GM12878 (cell line): ENCODE measurements at regions not wholly inside any gene's neighbourhood (a gene's known extent, or its start where the extent isn't known, plus 50 kb on each side); places are given as distances from the start of the nearest gene placed in this dataset.

Experiments used
- ATAC-seq: fragments of 200-7000 bp; cut with Tn5 transposase; 3 replicates; pipeline ENCODE4 v1.9.1; 2020; ENCODE audit warnings: mild to moderate bottlenecking, moderate library complexity
- BruUV-seq: library from RNA; stranded (reverse); fragments of 400-500 nt; replicated peaks from 2 replicates; lab custom pipeline; 2021; lab: Mats Ljungman, UMichigan
- CTCF ChIA-PET: fragments of 300-600 bp; sonication (Branson Sonifier 250); formaldehyde crosslinking; extraction: SDS; loops from one replicate; lab custom pipeline; 2021; ENCODE audit warnings: inconsistent platforms; lab: Yijun Ruan, JAX
- POLR2A ChIA-PET: fragments of 350-600 bp; formaldehyde crosslinking; extraction: SDS; loops from one replicate; lab custom pipeline; 2021; ENCODE audit warnings: inconsistent platforms; lab: Charles Lee
- RAD21 ChIA-PET: fragments of 300-600 bp; sonication (Branson Sonifier 250); formaldehyde crosslinking; loops from one replicate; lab custom pipeline; 2023; ENCODE audit warnings: antibody characterized with exemption; ENCODE audit not compliant: unreplicated experiment; lab: Charles Lee
- SMC1A ChIA-PET: fragments of 300-600 bp; sonication (Branson Sonifier 250); formaldehyde crosslinking; loops from one replicate; lab custom pipeline; 2023; ENCODE audit not compliant: unreplicated experiment, uncharacterized antibody; lab: Charles Lee
- DNase-seq: peaks from one replicate; pipeline ENCODE4 v3.0.0-alpha.2; 2011; ENCODE audit warnings: low read depth, low spot score
- FAIRE-seq: peaks from 3 replicates; lab custom pipeline; 2011; peaks lifted over from hg19 to GRCh38; lab: Jason Lieb, UNC
- H2AFZ ChIP-seq: 2 replicates; pipeline ENCODE4 v1.6.0; 2011; ENCODE audit warnings: low read depth, low read length, control low read depth; ENCODE audit not compliant: control insufficient read depth
- H3K27ac ChIP-seq: 2 replicates; pipeline ENCODE4 v1.5.1; 2011; ENCODE audit warnings: control low read depth; ENCODE audit not compliant: control insufficient read depth, insufficient read depth
- H3K27me3 ChIP-seq, 2 experiments: replicated peaks in 1 of 2; 2 replicates each; pipeline versions ENCODE4 v1.6.0 to v1.6.1; 2011; ENCODE audit warnings: low read length in 1 of 2; ENCODE audit not compliant: control insufficient read depth in 2 of 2, insufficient read depth in 2 of 2
- H3K36me3 ChIP-seq, 2 experiments: 2 replicates each; pipeline ENCODE4 v1.5.1; 2011; ENCODE audit warnings: low read length in 1 of 2; ENCODE audit not compliant: control insufficient read depth in 2 of 2, insufficient read depth in 2 of 2
- H3K4me1 ChIP-seq: 2 replicates; pipeline ENCODE4 v1.6.1; 2011; ENCODE audit warnings: mild to moderate bottlenecking, low read length, moderate library complexity, mixed read lengths; ENCODE audit not compliant: control insufficient read depth, insufficient read depth
- H3K4me2 ChIP-seq: 2 replicates; pipeline ENCODE4 v1.6.0; 2011; ENCODE audit warnings: control low read depth; ENCODE audit not compliant: control insufficient read depth, insufficient read depth
- H3K4me3 ChIP-seq: fragments of 200-600 bp; sonication (generic); 2 replicates; pipeline ENCODE4 v1.5.1; 2016
- H3K79me2 ChIP-seq: 2 replicates; pipeline ENCODE4 v1.6.0; 2011; ENCODE audit warnings: low read length; ENCODE audit not compliant: control insufficient read depth, insufficient read depth
- H3K9ac ChIP-seq: 2 replicates; pipeline ENCODE4 v1.8.0; 2011; ENCODE audit warnings: low read length, control low read depth, mixed read lengths; ENCODE audit not compliant: control insufficient read depth, insufficient read depth
- H3K9me3 ChIP-seq: replicated peaks from 3 replicates; pipeline ENCODE4 v1.5.1; 2011; ENCODE audit warnings: mild to moderate bottlenecking, low read length; ENCODE audit not compliant: control insufficient read depth, insufficient read depth
- H4K20me1 ChIP-seq: 2 replicates; pipeline ENCODE4 v1.6.0; 2011; ENCODE audit not compliant: control insufficient read depth, insufficient read depth
- CHD1 ChIP-seq: IDR thresholded peaks from 2 replicates; pipeline ENCODE4 v1.6.1; 2012; ENCODE audit warnings: low read depth, low read length, improper control_type of control experiment
- CREB1 ChIP-seq: IDR thresholded peaks from 2 replicates; pipeline ENCODE4 v1.6.1; 2012; ENCODE audit warnings: low read depth, mild to moderate bottlenecking, inconsistent platforms
- DPF2 ChIP-seq: fragments of 450-650 bp; IDR thresholded peaks from 2 replicates; pipeline ENCODE4 v1.6.1; 2017; ENCODE audit warnings: mild to moderate bottlenecking
- EED ChIP-seq: sonication (generic); IDR thresholded peaks from 2 replicates; pipeline ENCODE4 v1.6.1; 2016; ENCODE audit warnings: antibody characterized with exemption, low read depth
- FOS ChIP-seq: IDR thresholded peaks from 3 replicates; pipeline ENCODE4 v1.6.1; 2011; ENCODE audit warnings: borderline replicate concordance; ENCODE audit not compliant: insufficient read length; ENCODE audit errors: extremely low read depth
- FOXK2 ChIP-seq: fragments of 450-650 bp; IDR thresholded peaks from 2 replicates; pipeline ENCODE4 v1.6.1; 2017; ENCODE audit warnings: mild to moderate bottlenecking, moderate library complexity
- GATAD2B ChIP-seq: fragments of 450-650 bp; conservative IDR thresholded peaks from 2 replicates; pipeline ENCODE4 v1.6.1; 2017; ENCODE audit warnings: low read depth, mild to moderate bottlenecking, moderate library complexity
- RAD21 ChIP-seq: IDR thresholded peaks from 2 replicates; pipeline ENCODE4 v1.6.1; 2011; ENCODE audit warnings: mild to moderate bottlenecking, low read depth, low read length, moderate library complexity; ENCODE audit not compliant: insufficient read depth
- SPI1 ChIP-seq: IDR thresholded peaks from 2 replicates; pipeline ENCODE4 v1.6.1; 2011; ENCODE audit warnings: low read depth, mild to moderate bottlenecking, low read length, moderate library complexity, borderline replicate concordance; ENCODE audit not compliant: insufficient read depth
- YY1 ChIP-seq: IDR thresholded peaks from 2 replicates; pipeline ENCODE4 v1.6.1; 2011; ENCODE audit warnings: low read depth, mild to moderate bottlenecking, low read length
- ZNF217 ChIP-seq: fragments of 450-650 bp; IDR thresholded peaks from 2 replicates; pipeline ENCODE4 v1.6.1; 2017; ENCODE audit warnings: antibody characterized with exemption, mild to moderate bottlenecking
- WGBS: methylation state at CpG from one replicate; pipeline ENCODE4 v1.1.6; 2016; ENCODE audit warnings: low lambda C conversion rate; ENCODE audit not compliant: insufficient replicate concordance, insufficient coverage; ENCODE audit errors: missing lambda C conversion rate; 5-methylcytosine and 5-hydroxymethylcytosine counted together
- in situ Hi-C: fragments of 300-500 bp; cut with MboI; formaldehyde crosslinking; loops from 9 replicates; pipeline ENCODE4 v1.14.3; 2018; ENCODE audit warnings: mixed read lengths
- intact Hi-C: fragments of 100-400 bp; cut with micrococcal nuclease; formaldehyde crosslinking; loops from one replicate; pipeline ENCODE4 v1.14.2; 2022; ENCODE audit not compliant: unreplicated experiment
- TF ChIP-seq, protein P1 (sequence below): fragments of 450-650 bp; formaldehyde crosslinking; IDR thresholded peaks from 2 replicates; pipeline ENCODE4 v1.4.0; 2020; ENCODE audit warnings: mild to moderate bottlenecking, moderate library complexity
- TF ChIP-seq, protein P2 (sequence below): fragments of 450-650 bp; conservative IDR thresholded peaks from 2 replicates; pipeline ENCODE4 v1.6.1; 2017; ENCODE audit warnings: mild to moderate bottlenecking, moderate library complexity

DNA sequence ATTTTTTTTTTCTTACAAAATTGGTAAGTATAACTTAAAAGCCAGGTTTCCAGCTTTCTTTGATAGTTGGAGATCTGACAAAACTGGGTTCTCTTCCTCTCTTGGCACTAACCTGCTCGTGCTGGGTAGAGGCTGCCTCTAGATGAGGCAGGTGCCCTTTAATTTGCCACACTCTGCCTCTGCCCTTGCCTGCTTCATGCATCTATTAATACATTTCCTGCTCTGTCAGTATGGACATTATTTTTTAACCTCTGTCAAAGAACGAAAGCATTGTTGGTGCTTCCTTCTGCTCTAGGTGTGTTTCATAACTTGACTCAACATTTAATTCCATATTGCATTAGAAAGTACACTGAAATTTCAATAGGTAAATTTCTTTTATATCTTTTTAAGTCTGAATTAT lies 490.7 kb upstream of the ZEB2 start:
- ChIA-PET SMC1A (no interaction called here), CTCF (no interaction called here), RAD21 (no interaction called here), POLR2A (no interaction called here)
- 21% methylated on average over 2 of the region's 2 CpGs for WGBS
- Histone ChIP-seq H3K9me3 (no peaks in the 10 kb centered on the region), H3K4me1 (no peaks in the 10 kb centered on the region), H3K4me3 (no peak overlapping the region), H3K79me2 (no peaks in the 10 kb centered on the region), H3K4me2 (no peak overlapping the region), H3K9ac (no peak overlapping the region), H2AFZ (no peak overlapping the region), H3K27ac (no peak overlapping the region), H4K20me1 (no peaks in the 10 kb centered on the region), H3K36me3 (no peaks in the 10 kb centered on the region), H3K27me3 (no peaks in the 10 kb centered on the region; a peak in 2 of 4 replicates)
- in situ Hi-C loops (no loop called here), intact Hi-C loops (no loop called here)
- FAIRE-seq (no peak), DNase-seq (no peak), ATAC-seq (no peak)
- BruUV-seq, result no TSS peak
- TF ChIP-seq ZNF217 (no peak), DPF2 (no peak), SPI1 (no peak), CHD1 (no peak), FOXK2 (no peak), FOS (no peak), GATAD2B (no peak), CREB1 (no peak), EED (no peak), RAD21 (no peak), YY1 (no peak)
- TF ChIP-seq, protein P1, sequence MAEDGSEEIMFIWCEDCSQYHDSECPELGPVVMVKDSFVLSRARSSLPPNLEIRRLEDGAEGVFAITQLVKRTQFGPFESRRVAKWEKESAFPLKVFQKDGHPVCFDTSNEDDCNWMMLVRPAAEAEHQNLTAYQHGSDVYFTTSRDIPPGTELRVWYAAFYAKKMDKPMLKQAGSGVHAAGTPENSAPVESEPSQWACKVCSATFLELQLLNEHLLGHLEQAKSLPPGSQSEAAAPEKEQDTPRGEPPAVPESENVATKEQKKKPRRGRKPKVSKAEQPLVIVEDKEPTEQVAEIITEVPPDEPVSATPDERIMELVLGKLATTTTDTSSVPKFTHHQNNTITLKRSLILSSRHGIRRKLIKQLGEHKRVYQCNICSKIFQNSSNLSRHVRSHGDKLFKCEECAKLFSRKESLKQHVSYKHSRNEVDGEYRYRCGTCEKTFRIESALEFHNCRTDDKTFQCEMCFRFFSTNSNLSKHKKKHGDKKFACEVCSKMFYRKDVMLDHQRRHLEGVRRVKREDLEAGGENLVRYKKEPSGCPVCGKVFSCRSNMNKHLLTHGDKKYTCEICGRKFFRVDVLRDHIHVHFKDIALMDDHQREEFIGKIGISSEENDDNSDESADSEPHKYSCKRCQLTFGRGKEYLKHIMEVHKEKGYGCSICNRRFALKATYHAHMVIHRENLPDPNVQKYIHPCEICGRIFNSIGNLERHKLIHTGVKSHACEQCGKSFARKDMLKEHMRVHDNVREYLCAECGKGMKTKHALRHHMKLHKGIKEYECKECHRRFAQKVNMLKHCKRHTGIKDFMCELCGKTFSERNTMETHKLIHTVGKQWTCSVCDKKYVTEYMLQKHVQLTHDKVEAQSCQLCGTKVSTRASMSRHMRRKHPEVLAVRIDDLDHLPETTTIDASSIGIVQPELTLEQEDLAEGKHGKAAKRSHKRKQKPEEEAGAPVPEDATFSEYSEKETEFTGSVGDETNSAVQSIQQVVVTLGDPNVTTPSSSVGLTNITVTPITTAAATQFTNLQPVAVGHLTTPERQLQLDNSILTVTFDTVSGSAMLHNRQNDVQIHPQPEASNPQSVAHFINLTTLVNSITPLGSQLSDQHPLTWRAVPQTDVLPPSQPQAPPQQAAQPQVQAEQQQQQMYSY (CRISPR knock-in tag), result no peak
- TF ChIP-seq, protein P2, sequence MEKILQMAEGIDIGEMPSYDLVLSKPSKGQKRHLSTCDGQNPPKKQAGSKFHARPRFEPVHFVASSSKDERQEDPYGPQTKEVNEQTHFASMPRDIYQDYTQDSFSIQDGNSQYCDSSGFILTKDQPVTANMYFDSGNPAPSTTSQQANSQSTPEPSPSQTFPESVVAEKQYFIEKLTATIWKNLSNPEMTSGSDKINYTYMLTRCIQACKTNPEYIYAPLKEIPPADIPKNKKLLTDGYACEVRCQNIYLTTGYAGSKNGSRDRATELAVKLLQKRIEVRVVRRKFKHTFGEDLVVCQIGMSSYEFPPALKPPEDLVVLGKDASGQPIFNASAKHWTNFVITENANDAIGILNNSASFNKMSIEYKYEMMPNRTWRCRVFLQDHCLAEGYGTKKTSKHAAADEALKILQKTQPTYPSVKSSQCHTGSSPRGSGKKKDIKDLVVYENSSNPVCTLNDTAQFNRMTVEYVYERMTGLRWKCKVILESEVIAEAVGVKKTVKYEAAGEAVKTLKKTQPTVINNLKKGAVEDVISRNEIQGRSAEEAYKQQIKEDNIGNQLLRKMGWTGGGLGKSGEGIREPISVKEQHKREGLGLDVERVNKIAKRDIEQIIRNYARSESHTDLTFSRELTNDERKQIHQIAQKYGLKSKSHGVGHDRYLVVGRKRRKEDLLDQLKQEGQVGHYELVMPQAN, result no peak
